Neutrophil (primary cell): ENCODE measurements at regions not wholly inside any gene's neighbourhood (a gene's known extent, or its start where the extent isn't known, plus 50 kb on each side); places are given as distances from the start of the nearest gene placed in this dataset.
"Not testable (repeated sequence)": the region's sequence is repeated elsewhere in the genome, so short reads cannot be mapped to it uniquely, and the experiment has no call there.

Experiments
- H3K27ac ChIP-seq: fragments of 200-600 bp; sonication (generic); 2 replicates; pipeline ENCODE4 v1.5.1; 2016; ENCODE audit warnings: mild to moderate bottlenecking, moderate library complexity
- H3K27me3 ChIP-seq: fragments of 200-600 bp; sonication (generic); 2 replicates; pipeline ENCODE4 v1.6.0; 2016; ENCODE audit warnings: mild to moderate bottlenecking
- H3K36me3 ChIP-seq: fragments of 200-600 bp; sonication (generic); 2 replicates; pipeline ENCODE4 v1.5.1; 2017
- H3K4me1 ChIP-seq, 2 experiments: fragments of 200-600 bp in 1 of 2; sonication (generic) in 1 of 2; 1 replicate in 1 of 2; 2 replicates in 1 of 2; pipeline versions ENCODE4 v1.5.1 to v1.6.1; 2013 to 2016; ENCODE audit warnings: low read depth in 1 of 2, low read length in 1 of 2, mild to moderate bottlenecking in 1 of 2, moderate library complexity in 1 of 2; ENCODE audit not compliant: control insufficient read depth in 1 of 2, insufficient read depth in 1 of 2
- H3K4me3 ChIP-seq, 2 experiments: fragments of 200-600 bp in 1 of 2; sonication (generic) in 1 of 2; 1 replicate in 1 of 2; 2 replicates in 1 of 2; pipeline ENCODE4 v1.5.1; 2013 to 2016; ENCODE audit warnings: low read depth in 1 of 2, low read length in 1 of 2, mild to moderate bottlenecking in 1 of 2, moderate library complexity in 1 of 2
- H3K9me3 ChIP-seq: fragments of 200-600 bp; sonication (generic); 2 replicates; pipeline ENCODE4 v1.5.1; 2016
- TF ChIP-seq, protein P1 (sequence below): fragments of 200-600 bp; sonication (generic); IDR thresholded peaks from 2 replicates; pipeline ENCODE4 v1.5.1; 2016; ENCODE audit warnings: antibody characterized with exemption

- H3K27me3 ChIP-seq: no peaks in the 10 kb centered on the region
- no peaks in the 10 kb centered on the region for H3K4me1 ChIP-seq
- TF ChIP-seq, protein P1, sequence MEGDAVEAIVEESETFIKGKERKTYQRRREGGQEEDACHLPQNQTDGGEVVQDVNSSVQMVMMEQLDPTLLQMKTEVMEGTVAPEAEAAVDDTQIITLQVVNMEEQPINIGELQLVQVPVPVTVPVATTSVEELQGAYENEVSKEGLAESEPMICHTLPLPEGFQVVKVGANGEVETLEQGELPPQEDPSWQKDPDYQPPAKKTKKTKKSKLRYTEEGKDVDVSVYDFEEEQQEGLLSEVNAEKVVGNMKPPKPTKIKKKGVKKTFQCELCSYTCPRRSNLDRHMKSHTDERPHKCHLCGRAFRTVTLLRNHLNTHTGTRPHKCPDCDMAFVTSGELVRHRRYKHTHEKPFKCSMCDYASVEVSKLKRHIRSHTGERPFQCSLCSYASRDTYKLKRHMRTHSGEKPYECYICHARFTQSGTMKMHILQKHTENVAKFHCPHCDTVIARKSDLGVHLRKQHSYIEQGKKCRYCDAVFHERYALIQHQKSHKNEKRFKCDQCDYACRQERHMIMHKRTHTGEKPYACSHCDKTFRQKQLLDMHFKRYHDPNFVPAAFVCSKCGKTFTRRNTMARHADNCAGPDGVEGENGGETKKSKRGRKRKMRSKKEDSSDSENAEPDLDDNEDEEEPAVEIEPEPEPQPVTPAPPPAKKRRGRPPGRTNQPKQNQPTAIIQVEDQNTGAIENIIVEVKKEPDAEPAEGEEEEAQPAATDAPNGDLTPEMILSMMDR: no peak
- no peaks in the 10 kb centered on the region for H3K36me3 ChIP-seq
- H3K4me3 ChIP-seq: no peak overlapping the region
- no peaks in the 10 kb centered on the region for H3K9me3 ChIP-seq
- no peak overlapping the region for H3K27ac ChIP-seq
These were observed 237.6 kb upstream of the MME start for GRCh38 chr3:154842536-154842935.

- no peaks in the 10 kb centered on the region for H3K27me3 ChIP-seq
- H3K4me3 ChIP-seq: no peak overlapping the region
- H3K9me3 ChIP-seq: no peaks in the 10 kb centered on the region
- TF ChIP-seq, protein P1: no peak
- no peak overlapping the region for H3K27ac ChIP-seq
- H3K4me1 ChIP-seq: no peaks in the 10 kb centered on the region
- no peaks in the 10 kb centered on the region for H3K36me3 ChIP-seq
These were observed 244.5 kb upstream of the MME start for GRCh38 chr3:154835639-154836038.

GRCh38 chr3:154834831-154835230 is 245.3 kb upstream of the MME start:
- not testable (repeated sequence) for H3K36me3 ChIP-seq

DNA sequence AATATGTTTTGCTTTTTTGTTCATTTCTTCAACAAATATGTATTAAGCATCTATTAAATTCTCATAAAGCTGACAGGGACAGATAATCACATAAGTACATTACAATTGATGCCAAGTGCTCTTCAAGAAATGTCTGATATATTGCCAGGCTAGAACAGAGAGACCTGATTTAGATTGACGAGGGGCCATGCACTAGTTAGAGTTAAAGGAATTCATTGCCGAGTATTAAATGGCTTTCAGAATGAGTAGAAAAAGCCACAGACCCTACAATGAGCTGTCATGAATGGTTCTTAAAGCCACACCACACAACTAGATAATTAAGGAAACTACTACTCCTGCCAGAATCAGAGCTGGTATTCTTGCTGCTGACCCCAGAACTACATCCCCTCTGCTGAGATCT is 250.2 kb upstream of the MME start:
- TF ChIP-seq, protein P1: no peak
- H3K9me3 ChIP-seq: no peaks in the 10 kb centered on the region
- H3K36me3 ChIP-seq: no peaks in the 10 kb centered on the region

More at GRCh38 chr3:154834831-154835230, 245.3 kb upstream of the MME start:
- not testable (repeated sequence) for H3K27me3 ChIP-seq, H3K4me3 ChIP-seq, H3K4me1 ChIP-seq, H3K27ac ChIP-seq, H3K9me3 ChIP-seq

DNA sequence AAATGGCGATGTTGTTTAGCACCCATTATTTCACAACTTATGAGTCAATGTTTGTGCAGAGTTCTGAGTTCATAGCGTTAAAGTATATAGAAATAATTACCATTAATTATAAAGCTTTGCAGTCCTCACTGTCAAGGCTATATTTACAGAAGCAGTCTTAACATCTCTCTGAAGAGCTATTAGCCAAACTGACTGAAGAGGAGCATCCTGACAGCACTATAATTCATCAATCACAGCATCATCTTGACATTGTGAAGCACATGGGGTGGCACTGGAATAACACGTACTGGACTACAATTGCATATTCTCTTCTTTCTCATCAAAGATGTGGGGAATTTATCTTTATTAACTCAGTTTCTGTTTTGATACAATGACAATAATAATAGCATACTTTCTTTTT is 260.6 kb upstream of the MME start:
- H3K4me1 ChIP-seq: no peaks in the 10 kb centered on the region
- no peaks in the 10 kb centered on the region for H3K36me3 ChIP-seq
- H3K27me3 ChIP-seq: no peaks in the 10 kb centered on the region
- TF ChIP-seq, protein P1: no peak
- no peak overlapping the region for H3K27ac ChIP-seq
- no peak overlapping the region for H3K4me3 ChIP-seq
- H3K9me3 ChIP-seq: no peaks in the 10 kb centered on the region

More for the DNA sequence above, 250.2 kb upstream of the MME start:
- H3K27me3 ChIP-seq: no peaks in the 10 kb centered on the region
- no peak overlapping the region for H3K27ac ChIP-seq
- no peaks in the 10 kb centered on the region for H3K4me1 ChIP-seq
- H3K4me3 ChIP-seq: no peak overlapping the region

DNA sequence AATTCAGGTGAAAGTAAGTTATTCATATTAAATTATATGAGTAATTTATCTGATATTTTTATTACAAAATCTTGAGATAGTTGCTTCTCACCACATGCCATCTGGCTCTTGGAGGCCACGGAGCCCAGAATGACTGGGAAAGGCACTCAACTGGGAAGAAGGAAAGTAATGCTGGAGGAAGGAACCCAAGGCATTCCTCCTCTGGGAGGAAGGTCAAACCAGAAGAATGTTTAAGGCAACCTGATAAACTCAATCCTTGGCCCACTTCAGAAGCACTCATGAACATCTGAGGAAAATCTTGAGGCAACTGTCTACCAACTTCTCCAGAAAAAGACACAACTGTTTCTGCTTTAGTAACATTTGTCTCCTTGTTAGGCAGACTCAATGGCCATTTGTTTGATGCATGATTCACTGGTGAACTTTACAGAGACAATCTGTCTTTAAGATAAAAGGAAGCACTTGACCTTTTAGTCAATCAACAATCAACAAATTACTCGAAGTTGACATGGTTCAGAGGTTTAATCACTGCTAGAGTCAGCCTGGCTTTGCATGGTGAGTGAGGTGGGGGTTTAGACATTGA is 261.4 kb upstream of the MME start:
- Histone ChIP-seq H3K36me3 (no peaks in the 10 kb centered on the region), H3K27me3 (no peaks in the 10 kb centered on the region), H3K9me3 (no peaks in the 10 kb centered on the region), H3K4me3 (no peak overlapping the region), H3K27ac (no peak overlapping the region), H3K4me1 (no peaks in the 10 kb centered on the region)
- TF ChIP-seq, protein P1: no peak

DNA sequence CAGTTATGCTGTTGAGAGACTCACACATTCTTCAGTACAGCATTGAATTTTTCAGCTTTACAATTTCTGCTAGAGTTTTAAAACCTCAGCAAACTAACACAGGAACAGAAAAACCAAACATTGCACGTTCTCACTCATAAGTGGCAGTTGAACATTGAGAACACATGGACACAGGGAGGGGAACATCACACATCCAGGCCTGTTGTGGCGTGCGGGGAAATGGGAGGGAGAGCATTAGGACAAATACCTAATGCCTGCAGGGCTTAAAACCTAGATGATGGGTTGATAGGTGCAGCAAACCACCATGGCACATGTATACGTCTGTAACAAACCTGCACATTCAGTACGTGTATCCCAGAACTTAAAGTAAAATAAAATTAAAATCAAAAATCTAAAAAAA is 270.1 kb upstream of the MME start:
- not testable (repeated sequence) for H3K4me1 ChIP-seq, H3K27me3 ChIP-seq, H3K9me3 ChIP-seq, H3K27ac ChIP-seq, H3K4me3 ChIP-seq, H3K36me3 ChIP-seq
